ENCODE measurements at regions not wholly inside any gene's neighbourhood (a gene's known extent, or its start where the extent isn't known, plus 50 kb on each side); places are given as distances from the start of the nearest gene placed in this dataset.

- TF ChIP-seq CTCF (IDR thresholded peaks at IDR 0.05) (no peak), POLR2AphosphoS5 (IDR thresholded peaks at IDR 0.05) (no peak), POLR2A (IDR thresholded peaks at IDR 0.05) (no peak)
Measured at GRCh38 chr1:244219149-244219548, 168.1 kb downstream of the ZBTB18 start.
